Body of pancreas (tissue), 4 donors: ENCODE measurements at regions not wholly inside any gene's neighbourhood (a gene's known extent, or its start where the extent isn't known, plus 50 kb on each side); places are given as distances from the start of the nearest gene placed in this dataset.

Experiments
- ATAC-seq: fragments of 150-250 bp; one replicate; pipeline ENCODE4 v1.9.1; 2016
- DNase-seq, 4 donors: peaks; one replicate each; pipeline ENCODE4 v3.0.0-alpha.2; 2019
- H3K27ac ChIP-seq, 4 donors: fragments of 200-600 bp; sonication (generic); 1 replicate in 3 of 4; 2 replicates in 1 of 4; pipeline versions ENCODE4 v1.5.1 to v1.6.1; 2016 to 2019; ENCODE audit warnings: mild to moderate bottlenecking in 1 of 4, mixed read lengths in 1 of 4, moderate library complexity in 1 of 4
- H3K27me3 ChIP-seq, 2 donors: fragments of 200-600 bp; sonication (generic); one replicate each; pipeline ENCODE4 v1.6.0; 2016; ENCODE audit warnings: mild to moderate bottlenecking in 1 of 2
- H3K36me3 ChIP-seq, 2 donors: fragments of 200-600 bp; sonication (generic); replicated peaks in 1 of 2; 2 replicates each; pipeline ENCODE4 v1.5.1; 2016; ENCODE audit warnings: low read depth in 2 of 2; ENCODE audit not compliant: insufficient read depth in 1 of 2
- H3K4me1 ChIP-seq: fragments of 200-600 bp; sonication (generic); one replicate; pipeline ENCODE4 v1.6.0; 2016
- H3K4me3 ChIP-seq, 2 donors: fragments of 200-600 bp; sonication (generic); 1 replicate in 1 of 2; 2 replicates in 1 of 2; pipeline ENCODE4 v1.5.1; 2016 to 2019
- H3K9me3 ChIP-seq, 3 donors: fragments of 200-600 bp; sonication (generic); 1 replicate in 2 of 3; 2 replicates in 1 of 3; pipeline ENCODE4 v1.5.1; 2016
- CTCF ChIP-seq, 7 experiments: fragments of 450-650 bp in 4 of 7; fragments of 200-600 bp in 3 of 7; sonication (generic) in 3 of 7; IDR thresholded peaks; one replicate each; pipeline ENCODE4 v1.5.1; 2016 to 2019; ENCODE audit warnings: antibody characterized with exemption in 7 of 7
- POLR2A ChIP-seq, 3 donors: fragments of 450-650 bp; IDR thresholded peaks; one replicate each; pipeline ENCODE4 v1.6.1; 2016; ENCODE audit warnings: antibody characterized with exemption in 3 of 3, mild to moderate bottlenecking in 2 of 3
- WGBS, 2 donors: methylation state at CpG; one replicate each; pipeline ENCODE4 v1.1.5; 2017; 5-methylcytosine and 5-hydroxymethylcytosine counted together
- intact Hi-C: fragments of 100-400 bp; cut with DNase I; formaldehyde crosslinking; loops from one replicate; pipeline ENCODE4 v1.15.1; 2023

GRCh38 chr9:12874395-12874794 lies 99.6 kb downstream of the LURAP1L start:
- Histone ChIP-seq H3K36me3 (no peaks in the 10 kb centered on the region), H3K4me3 (no peak overlapping the region), H3K9me3 (no peaks in the 10 kb centered on the region), H3K27me3 (no peaks in the 10 kb centered on the region), H3K27ac (no peak overlapping the region), H3K4me1 (peaks cover 7% of the 10 kb centered on the region)
- DNase-seq: no peak
- WGBS, 2 donors: 80 to 87% methylated on average over 3 of the region's 3 CpGs
- no peak for TF ChIP-seq CTCF (IDR thresholded peaks at IDR 0.05)
- TF ChIP-seq POLR2A (IDR thresholded peaks at IDR 0.05): no peak
- no peak for ATAC-seq
- intact Hi-C loops: no loop called here

- no peaks in the 10 kb centered on the region for H3K36me3 ChIP-seq
- DNase-seq: no peak
- ATAC-seq: no peak
- TF ChIP-seq POLR2A (IDR thresholded peaks at IDR 0.05) (no peak), CTCF (IDR thresholded peaks at IDR 0.05) (no peak)
- no peak overlapping the region for H3K27ac ChIP-seq
- intact Hi-C loops: no loop called here
- H3K4me3 ChIP-seq: no peak overlapping the region
- no peaks in the 10 kb centered on the region for H3K27me3 ChIP-seq
- no peaks in the 10 kb centered on the region for H3K9me3 ChIP-seq
- H3K4me1 ChIP-seq: peaks cover 7% of the 10 kb centered on the region
Observed at GRCh38 chr9:12875191-12875590, 100.4 kb downstream of the LURAP1L start.

- no peaks in the 10 kb centered on the region for H3K27me3 ChIP-seq
- intact Hi-C loops: no loop called here
- no peak for ATAC-seq
- no peaks in the 10 kb centered on the region for H3K9me3 ChIP-seq
- 41 to 47% methylated on average over 2 of the region's 2 CpGs for WGBS, 2 donors
- H3K4me3 ChIP-seq: no peak overlapping the region
- no peak for DNase-seq
- H3K4me1 ChIP-seq: peaks cover 7% of the 10 kb centered on the region
- TF ChIP-seq CTCF (IDR thresholded peaks at IDR 0.05): no peak
- no peak overlapping the region for H3K27ac ChIP-seq
- no peaks in the 10 kb centered on the region for H3K36me3 ChIP-seq
Observed at GRCh38 chr9:12876872-12877271, 102.1 kb downstream of the LURAP1L start.

- TF ChIP-seq CTCF (IDR thresholded peaks at IDR 0.05) (no peak), POLR2A (IDR thresholded peaks at IDR 0.05) (no peak)
- H3K27ac ChIP-seq: no peak overlapping the region
- H3K9me3 ChIP-seq: no peaks in the 10 kb centered on the region
- intact Hi-C loops: no loop called here
- peaks cover 7% of the 10 kb centered on the region for H3K4me1 ChIP-seq
- no peak overlapping the region for H3K4me3 ChIP-seq
- WGBS, 2 donors: 32 to 40% methylated on average over 5 of the region's 5 CpGs
- H3K36me3 ChIP-seq: no peaks in the 10 kb centered on the region
- H3K27me3 ChIP-seq: no peaks in the 10 kb centered on the region
- no peak for ATAC-seq
- no peak for DNase-seq
Observed at GRCh38 chr9:12878351-12878978, 103.6 kb downstream of the LURAP1L start.

- intact Hi-C loops: no loop called here
Observed at GRCh38 chr9:12879961-12880360, 105.1 kb downstream of the LURAP1L start.

More at GRCh38 chr9:12879961-12880360, 105.1 kb downstream of the LURAP1L start:
- DNase-seq (no peak), ATAC-seq (no peak)
- H3K27me3 ChIP-seq: no peaks in the 10 kb centered on the region
- H3K36me3 ChIP-seq: no peaks in the 10 kb centered on the region
- H3K9me3 ChIP-seq: no peaks in the 10 kb centered on the region
- H3K4me3 ChIP-seq: no peak overlapping the region
- peaks cover 7% of the 10 kb centered on the region for H3K4me1 ChIP-seq
- no peak for TF ChIP-seq CTCF (IDR thresholded peaks at IDR 0.05)
- TF ChIP-seq POLR2A (IDR thresholded peaks at IDR 0.05): no peak
- H3K27ac ChIP-seq: no peak overlapping the region
